IPS-15b (cell line): ENCODE measurements at regions not wholly inside any gene's neighbourhood (a gene's known extent, or its start where the extent isn't known, plus 50 kb on each side); places are given as distances from the start of the nearest gene placed in this dataset.
"Not testable (repeated sequence)": the region's sequence is repeated elsewhere in the genome, so short reads cannot be mapped to it uniquely, and the experiment has no call there.

ENCODE experiments used
- H3K27me3 ChIP-seq: one replicate; pipeline ENCODE4 v1.6.1; 2013; ENCODE audit warnings: low read length; ENCODE audit not compliant: control insufficient read depth, insufficient read depth
- H3K36me3 ChIP-seq: one replicate; pipeline ENCODE4 v1.6.1; 2013; ENCODE audit warnings: low read length; ENCODE audit not compliant: control insufficient read depth, insufficient read depth
- H3K4me1 ChIP-seq: one replicate; pipeline ENCODE4 v1.6.1; 2013; ENCODE audit warnings: mild to moderate bottlenecking, low read length; ENCODE audit not compliant: control insufficient read depth, insufficient read depth
- H3K4me3 ChIP-seq: one replicate; pipeline ENCODE4 v1.5.1; 2013; ENCODE audit warnings: low read depth, low read length
- H3K9ac ChIP-seq: one replicate; pipeline ENCODE4 v1.6.1; 2013; ENCODE audit warnings: low read depth, mild to moderate bottlenecking, low read length
- H3K9me3 ChIP-seq: one replicate; pipeline ENCODE4 v1.6.1; 2013; ENCODE audit warnings: mild to moderate bottlenecking, low read length; ENCODE audit not compliant: control insufficient read depth, insufficient read depth

DNA sequence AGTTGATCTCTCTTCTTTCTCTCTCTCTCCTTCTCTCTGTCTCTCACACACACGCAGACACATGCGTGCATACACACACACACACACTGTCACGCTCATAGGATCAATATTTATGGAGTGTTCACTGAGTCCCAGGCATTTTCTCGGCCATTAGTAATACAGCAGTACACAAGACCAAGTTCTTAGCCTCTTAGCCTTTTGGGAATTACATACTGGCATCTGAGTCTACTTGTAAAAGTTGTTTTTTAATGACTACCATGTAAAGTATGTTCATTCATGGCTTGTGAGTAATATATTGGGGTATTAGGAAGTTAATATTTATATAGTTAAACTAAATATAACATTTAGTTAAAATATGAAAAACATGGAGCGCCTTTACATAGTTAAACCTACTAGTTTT lies 2406.1 kb upstream of the PCDH20 start:
- H3K4me3 ChIP-seq, H3K4me1 ChIP-seq, H3K27me3 ChIP-seq, H3K36me3 ChIP-seq, H3K9ac ChIP-seq, H3K9me3 ChIP-seq: not testable (repeated sequence)

DNA sequence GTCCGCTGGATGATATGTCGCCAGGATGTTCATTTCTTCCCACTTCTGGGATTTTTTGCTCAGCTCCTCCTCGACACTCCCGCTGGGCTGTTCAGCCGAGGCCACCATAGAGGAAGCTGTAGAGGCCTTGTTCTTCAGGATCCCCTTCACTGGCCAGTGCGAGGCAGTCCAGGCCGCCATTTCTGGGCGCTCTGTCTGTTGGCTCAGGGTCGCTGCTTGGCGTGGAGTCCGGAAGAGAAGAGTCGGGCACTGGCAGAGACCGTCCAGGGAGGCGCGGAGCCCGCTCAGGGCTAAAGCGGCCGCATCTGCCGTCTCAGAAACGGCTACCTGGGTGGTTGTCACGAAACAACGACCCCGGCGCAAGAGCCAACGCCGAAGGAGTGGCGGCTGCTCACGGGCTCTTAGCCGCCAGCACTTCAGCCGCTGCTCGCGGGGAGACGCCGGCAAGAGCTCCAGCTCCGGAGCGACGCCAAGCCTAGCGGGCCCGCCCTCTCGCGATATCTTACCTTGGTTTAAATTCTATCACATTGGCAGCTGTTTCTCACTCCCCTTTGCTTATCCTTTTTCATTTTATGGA lies 2395.9 kb upstream of the PCDH20 start:
- H3K4me1 ChIP-seq, H3K27me3 ChIP-seq: not testable (repeated sequence)

DNA sequence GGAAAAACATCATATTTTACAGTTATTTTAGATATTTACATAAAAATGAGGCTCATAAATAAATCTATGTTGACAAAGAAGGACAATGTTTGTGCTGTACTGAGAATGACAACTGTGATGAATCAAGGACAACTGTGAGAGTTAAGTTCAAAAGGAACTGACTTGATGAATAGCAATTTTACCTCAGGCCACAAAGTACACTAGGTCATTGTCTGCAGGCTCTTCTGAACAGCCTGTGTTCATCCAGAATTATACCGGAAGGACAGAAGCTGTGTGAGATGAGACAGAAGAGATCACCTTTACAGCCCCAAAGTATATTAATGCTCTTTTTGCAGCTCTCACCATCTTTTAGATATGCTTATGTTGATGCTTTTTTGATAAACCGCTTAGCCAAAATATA lies 2375.5 kb upstream of the PCDH20 start:
- H3K27me3 ChIP-seq, H3K4me1 ChIP-seq, H3K36me3 ChIP-seq, H3K9ac ChIP-seq, H3K9me3 ChIP-seq, H3K4me3 ChIP-seq: not testable (repeated sequence)

More for the DNA sequence above, 2395.9 kb upstream of the PCDH20 start:
- not testable (repeated sequence) for H3K36me3 ChIP-seq, H3K4me3 ChIP-seq, H3K9me3 ChIP-seq, H3K9ac ChIP-seq

DNA sequence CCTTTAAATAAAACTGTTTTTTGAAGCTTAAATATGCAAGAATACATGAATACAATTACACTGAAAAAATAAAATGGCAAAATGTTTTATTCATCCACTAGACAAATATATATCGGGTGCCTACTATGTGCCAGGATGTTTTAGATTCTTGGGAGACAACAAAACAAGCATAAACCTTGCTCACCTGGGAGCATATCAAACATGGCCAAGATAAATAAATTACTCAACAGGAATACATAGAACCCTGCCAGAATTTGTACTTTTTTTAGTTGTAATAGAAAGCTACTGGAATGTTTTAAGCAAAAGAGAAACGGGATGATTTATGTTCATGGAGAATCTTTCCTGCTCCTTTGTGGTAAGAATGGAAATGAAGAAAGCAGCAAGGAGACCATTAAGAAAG lies 2358.5 kb upstream of the PCDH20 start:
- no peaks in the 10 kb centered on the region for H3K27me3 ChIP-seq
- H3K4me1 ChIP-seq: no peaks in the 10 kb centered on the region
- H3K36me3 ChIP-seq: no peaks in the 10 kb centered on the region
- no peak overlapping the region for H3K4me3 ChIP-seq
- H3K9me3 ChIP-seq: no peaks in the 10 kb centered on the region
- H3K9ac ChIP-seq: no peak overlapping the region

DNA sequence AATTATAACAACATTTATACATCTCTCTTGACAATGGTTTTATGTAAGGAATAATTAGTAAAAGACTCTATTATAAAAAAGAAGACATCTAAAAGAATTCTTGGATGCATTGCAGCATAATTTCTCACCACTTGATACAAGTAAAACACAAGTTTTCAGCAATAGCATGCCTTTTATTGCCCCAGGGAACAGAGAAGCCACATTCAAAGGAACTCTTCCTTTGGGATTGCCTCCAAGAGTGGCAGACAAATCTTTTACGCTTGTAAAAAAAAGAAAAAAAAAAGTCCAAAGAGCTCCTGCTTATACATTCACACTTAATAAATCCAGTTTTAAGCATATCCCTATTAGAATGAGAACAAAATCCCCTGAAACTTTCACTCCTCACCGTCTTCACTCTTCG lies 2357.8 kb upstream of the PCDH20 start:
- Histone ChIP-seq H3K27me3 (no peaks in the 10 kb centered on the region), H3K9me3 (no peaks in the 10 kb centered on the region), H3K9ac (no peak overlapping the region), H3K4me3 (no peak overlapping the region), H3K4me1 (no peaks in the 10 kb centered on the region), H3K36me3 (no peaks in the 10 kb centered on the region)

DNA sequence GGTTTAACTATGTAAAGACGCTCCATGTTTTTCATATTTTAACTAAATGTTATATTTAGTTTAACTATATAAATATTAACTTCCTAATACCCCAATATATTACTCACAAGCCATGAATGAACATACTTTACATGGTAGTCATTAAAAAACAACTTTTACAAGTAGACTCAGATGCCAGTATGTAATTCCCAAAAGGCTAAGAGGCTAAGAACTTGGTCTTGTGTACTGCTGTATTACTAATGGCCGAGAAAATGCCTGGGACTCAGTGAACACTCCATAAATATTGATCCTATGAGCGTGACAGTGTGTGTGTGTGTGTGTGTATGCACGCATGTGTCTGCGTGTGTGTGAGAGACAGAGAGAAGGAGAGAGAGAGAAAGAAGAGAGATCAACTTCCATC lies 2342.0 kb upstream of the PCDH20 start:
- H3K4me3 ChIP-seq, H3K27me3 ChIP-seq, H3K36me3 ChIP-seq, H3K9ac ChIP-seq, H3K9me3 ChIP-seq, H3K4me1 ChIP-seq: not testable (repeated sequence)

DNA sequence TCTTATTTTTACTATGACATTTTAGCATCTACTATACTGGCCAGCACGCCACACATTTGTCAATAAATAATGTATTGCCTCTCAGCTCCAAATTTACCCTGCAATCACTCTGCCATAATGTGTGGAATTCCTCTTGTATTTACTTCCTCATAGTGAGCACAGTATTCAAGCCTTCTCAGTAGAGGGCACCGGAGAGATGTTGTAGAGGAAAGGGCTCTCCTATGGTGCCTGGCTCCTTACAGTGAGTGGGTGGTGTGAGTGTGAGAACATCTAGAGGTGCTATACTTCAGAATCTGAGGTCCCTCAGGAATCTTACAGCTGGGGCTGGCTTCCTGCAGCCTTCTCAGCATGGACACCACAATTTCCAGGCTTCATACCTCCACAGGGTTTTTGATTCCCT lies 2334.2 kb upstream of the PCDH20 start:
- H3K9ac ChIP-seq: not testable (repeated sequence)

DNA sequence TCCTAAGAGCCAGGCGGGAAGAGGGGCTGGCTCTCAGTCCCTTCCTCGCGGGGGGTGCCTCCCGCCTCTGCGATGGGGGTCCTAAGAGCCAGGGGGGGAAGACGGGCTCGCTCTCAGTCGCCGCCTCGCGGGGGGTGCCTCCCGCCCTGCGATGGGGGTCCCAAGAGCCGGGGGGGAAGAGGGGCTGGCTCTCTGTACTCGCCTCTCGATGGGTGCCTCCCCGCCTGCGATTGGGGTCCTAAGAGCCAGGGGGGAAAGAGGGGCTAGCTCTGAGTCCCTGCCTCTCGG lies 2326.1 kb upstream of the PCDH20 start:
- H3K36me3 ChIP-seq, H3K4me1 ChIP-seq, H3K9me3 ChIP-seq, H3K9ac ChIP-seq, H3K27me3 ChIP-seq, H3K4me3 ChIP-seq: not testable (repeated sequence)

More for the DNA sequence above, 2334.2 kb upstream of the PCDH20 start:
- not testable (repeated sequence) for H3K4me1 ChIP-seq, H3K27me3 ChIP-seq, H3K4me3 ChIP-seq, H3K9me3 ChIP-seq, H3K36me3 ChIP-seq

DNA sequence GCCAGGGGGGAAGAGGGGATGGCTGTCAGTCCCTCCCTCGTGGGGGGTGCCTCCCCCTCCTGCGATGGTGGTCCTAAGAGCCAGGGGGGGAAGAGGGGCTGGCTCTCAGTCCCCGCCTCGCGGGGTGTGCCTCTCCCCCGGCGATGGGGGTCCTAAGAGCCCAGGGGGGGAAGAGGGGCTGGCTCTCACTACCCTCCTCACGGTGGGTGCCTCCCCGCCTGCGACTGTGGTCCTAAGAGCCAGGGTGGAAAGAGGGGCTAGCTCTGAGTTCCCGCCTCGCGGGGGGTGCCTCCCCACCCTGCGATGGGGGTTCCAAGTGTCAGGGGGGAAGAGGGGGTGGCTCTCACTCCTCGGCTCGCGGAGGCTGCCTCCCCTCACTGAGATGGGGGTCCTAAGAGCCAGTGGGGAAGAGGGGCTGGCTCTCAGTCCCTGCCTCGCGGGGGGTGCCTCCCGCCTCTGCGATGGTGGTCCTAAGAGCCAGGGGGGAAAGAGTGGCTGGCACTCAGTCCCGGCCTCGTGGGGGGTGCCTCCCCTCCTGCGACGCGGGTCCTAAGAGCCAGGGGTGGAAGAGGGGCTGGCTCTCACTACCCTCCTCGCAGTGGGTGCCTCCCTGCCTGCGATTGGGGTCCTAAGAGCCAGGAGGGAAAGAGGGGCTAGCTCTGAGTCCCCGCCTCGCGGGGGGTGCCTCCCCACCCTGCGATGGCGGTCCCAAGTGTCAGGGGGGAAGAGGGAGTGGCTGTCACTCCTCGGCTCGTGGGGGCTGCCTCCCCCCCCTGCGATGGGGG lies 2325.6 kb upstream of the PCDH20 start:
- Histone ChIP-seq H3K4me1 (no peaks in the 10 kb centered on the region), H3K9ac (no peak overlapping the region), H3K36me3 (no peaks in the 10 kb centered on the region), H3K4me3 (no peak overlapping the region), H3K9me3 (no peaks in the 10 kb centered on the region), H3K27me3 (no peaks in the 10 kb centered on the region)

DNA sequence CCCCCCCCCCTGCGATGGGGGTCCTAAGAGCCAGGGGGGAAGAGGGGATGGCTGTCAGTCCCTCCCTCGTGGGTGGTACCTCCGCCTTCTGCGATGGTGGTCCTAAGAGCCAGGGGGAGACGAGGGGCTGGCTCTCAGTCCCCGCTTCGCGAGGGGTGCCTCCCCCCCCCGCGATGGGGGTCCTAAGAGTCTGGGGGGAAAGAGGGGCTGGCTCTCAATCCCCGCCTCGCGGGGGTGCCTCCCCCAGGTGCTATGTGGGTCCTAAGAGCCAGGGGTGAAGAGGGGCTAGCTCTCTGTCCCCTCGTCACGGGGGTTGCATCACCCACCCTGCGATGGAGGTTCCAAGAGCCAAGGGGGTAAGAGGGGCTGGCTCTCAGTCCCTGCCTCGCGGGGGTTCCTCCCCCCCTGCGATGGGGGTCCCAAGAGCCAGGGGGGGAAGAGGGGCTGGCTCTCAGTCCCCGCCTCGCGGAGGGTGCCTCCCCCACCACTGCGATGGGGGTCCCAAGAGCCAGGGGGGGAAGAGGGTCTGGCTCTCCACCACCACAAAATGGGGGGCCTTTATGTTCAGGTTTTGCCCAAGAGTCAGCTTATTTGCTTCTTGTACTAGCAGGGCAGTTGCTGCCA lies 2323.6 kb upstream of the PCDH20 start:
- not testable (repeated sequence) for H3K36me3 ChIP-seq, H3K27me3 ChIP-seq, H3K4me3 ChIP-seq, H3K4me1 ChIP-seq, H3K9ac ChIP-seq, H3K9me3 ChIP-seq

DNA sequence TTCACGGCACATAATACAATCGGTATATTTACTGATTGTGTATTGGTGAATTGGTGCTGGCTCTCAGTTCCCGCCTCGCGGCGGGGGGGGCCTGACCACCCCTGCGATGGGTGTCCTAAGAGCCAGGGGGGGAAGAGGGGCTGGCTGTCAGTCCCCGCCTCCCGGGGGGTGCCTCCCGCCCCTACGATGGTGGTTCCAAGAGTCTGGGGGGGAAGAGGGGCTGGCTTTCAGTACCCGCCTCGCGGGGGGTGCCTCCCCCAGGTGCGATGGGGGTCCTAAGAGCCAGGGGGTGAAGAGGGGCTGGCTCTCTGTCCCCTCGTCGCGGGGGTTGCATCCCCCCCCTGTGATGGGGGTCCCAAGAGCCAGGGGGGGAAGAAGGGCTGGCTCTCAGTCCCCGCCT lies 2321.8 kb upstream of the PCDH20 start:
- no peak overlapping the region for H3K4me3 ChIP-seq
- no peaks in the 10 kb centered on the region for H3K36me3 ChIP-seq
- H3K9ac ChIP-seq: no peak overlapping the region
- H3K9me3 ChIP-seq: no peaks in the 10 kb centered on the region
- no peaks in the 10 kb centered on the region for H3K4me1 ChIP-seq
- no peaks in the 10 kb centered on the region for H3K27me3 ChIP-seq

DNA sequence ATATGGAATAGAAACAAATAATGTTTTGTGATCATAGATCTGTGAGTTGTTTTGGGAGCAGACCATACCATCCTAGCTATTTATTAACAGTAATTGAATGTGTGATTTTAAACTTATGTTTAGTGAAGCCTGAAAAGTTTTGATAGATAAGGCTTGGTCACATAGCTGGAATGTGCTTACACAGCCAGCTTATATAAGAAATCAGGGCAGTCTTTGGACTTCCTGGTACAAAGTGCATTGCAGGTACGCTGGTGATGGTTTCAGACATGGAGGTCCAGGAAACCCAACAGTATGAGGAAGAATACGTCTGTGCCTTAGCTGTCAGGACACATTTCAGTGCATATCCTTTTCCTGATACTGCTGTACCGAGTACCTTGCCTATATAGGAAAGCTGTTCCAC lies 2316.2 kb upstream of the PCDH20 start:
- no peak overlapping the region for H3K4me3 ChIP-seq
- H3K36me3 ChIP-seq: no peaks in the 10 kb centered on the region
- H3K4me1 ChIP-seq: no peaks in the 10 kb centered on the region
- H3K9ac ChIP-seq: no peak overlapping the region
- no peaks in the 10 kb centered on the region for H3K27me3 ChIP-seq
- no peaks in the 10 kb centered on the region for H3K9me3 ChIP-seq
